K562 (cell line): ENCODE measurements at regions not wholly inside any gene's neighbourhood (a gene's known extent, or its start where the extent isn't known, plus 50 kb on each side); places are given as distances from the start of the nearest gene placed in this dataset.
"Not testable (repeated sequence)": the region's sequence is repeated elsewhere in the genome, so short reads cannot be mapped to it uniquely, and the experiment has no call there.

Experiments
- ATAC-seq: fragments of 200-7000 bp; cut with Tn5 transposase; 3 replicates; pipeline ENCODE4 v1.9.1; 2020; ENCODE audit warnings: moderate library complexity
- BruUV-seq: library from RNA; stranded (reverse); fragments of 400-500 nt; replicated peaks from 2 replicates; lab custom pipeline; 2021; lab: Mats Ljungman, UMichigan
- CTCF ChIA-PET: fragments of 300-600 bp; formaldehyde crosslinking; extraction: SDS; loops from one replicate; lab custom pipeline; 2021; ENCODE audit warnings: low intra/inter-chr PET ratio; lab: Yijun Ruan, JAX
- POLR2A ChIA-PET: fragments of 300-600, 350-650 bp; sonication (Branson Sonifier 250); formaldehyde crosslinking; extraction: SDS; loops from one replicate; lab custom pipeline; 2021; ENCODE audit warnings: antibody characterized with exemption, inconsistent platforms; lab: Yijun Ruan, JAX
- DNase-seq, 4 experiments: peaks; one replicate each; pipeline versions ENCODE4 v3.0.0 to v3.0.0-alpha.2; 2011 to 2018; ENCODE audit warnings: low spot score in 3 of 4, mixed read lengths in 3 of 4; ENCODE audit errors: extremely low read depth in 1 of 4
- FAIRE-seq: peaks from 2 replicates; lab custom pipeline; 2011; peaks lifted over from hg19 to GRCh38; lab: Jason Lieb, UNC
- H2AFZ ChIP-seq: 2 replicates; pipeline ENCODE4 v1.6.0; 2011; ENCODE audit warnings: low read depth, low read length, control low read depth, inconsistent platforms
- H3K27ac ChIP-seq: fragments of 200-600 bp; 3 replicates; pipeline ENCODE4 v1.8.0; 2011; ENCODE audit warnings: low read depth, mild to moderate bottlenecking, control low read depth, inconsistent platforms, low read length, moderate library complexity, mixed read lengths; ENCODE audit errors: extremely low read depth
- H3K27me3 ChIP-seq, 2 experiments: fragments of 300-600 bp in 1 of 2; 2 replicates in 1 of 2; 3 replicates in 1 of 2; pipeline versions ENCODE4 v1.6.0 to v1.8.0; 2011; ENCODE audit warnings: inconsistent platforms in 2 of 2, low read length in 2 of 2, mild to moderate bottlenecking in 1 of 2, mixed read lengths in 1 of 2, moderate library complexity in 1 of 2; ENCODE audit not compliant: control insufficient read depth in 2 of 2, insufficient read depth in 2 of 2
- H3K36me3 ChIP-seq: fragments of 300-600 bp; 3 replicates; pipeline ENCODE4 v1.8.0; 2011; ENCODE audit warnings: mild to moderate bottlenecking, low read length, inconsistent platforms; ENCODE audit not compliant: control insufficient read depth, insufficient read depth
- H3K4me1 ChIP-seq, 2 experiments: fragments of 200-600 bp in 1 of 2; replicated peaks in 1 of 2; 2 replicates in 1 of 2; 3 replicates in 1 of 2; pipeline versions ENCODE4 v1.5.1 to v1.8.0; 2011; ENCODE audit warnings: inconsistent platforms in 2 of 2, low read length in 2 of 2, mild to moderate bottlenecking in 1 of 2, mixed read lengths in 1 of 2, moderate library complexity in 1 of 2; ENCODE audit not compliant: control insufficient read depth in 2 of 2, insufficient read depth in 2 of 2
- H3K4me2 ChIP-seq: 2 replicates; pipeline ENCODE4 v1.6.1; 2011; ENCODE audit warnings: low read length, control low read depth, inconsistent platforms, mixed read lengths; ENCODE audit not compliant: insufficient read depth
- H3K4me3 ChIP-seq: fragments of 200-600 bp; sonication (generic), shearing (Covaris generic); 2 replicates; pipeline ENCODE4 v1.5.1; 2016; ENCODE audit warnings: control low read depth, inconsistent platforms
- H3K79me2 ChIP-seq: fragments of 200-600 bp; 3 replicates; pipeline ENCODE4 v1.8.0; 2011; ENCODE audit warnings: low read length, inconsistent platforms; ENCODE audit not compliant: control insufficient read depth, insufficient read depth
- H3K9ac ChIP-seq, 2 experiments: 2 replicates each; pipeline versions ENCODE4 v1.6.0 to v1.6.1; 2011; ENCODE audit warnings: low read depth in 2 of 2, low read length in 2 of 2, control low read depth in 1 of 2, inconsistent platforms in 1 of 2, mild to moderate bottlenecking in 1 of 2, mixed read lengths in 1 of 2; ENCODE audit not compliant: insufficient read depth in 1 of 2
- H3K9me1 ChIP-seq: one replicate; pipeline ENCODE4 v1.6.0; 2011; ENCODE audit warnings: inconsistent platforms, mild to moderate bottlenecking, low read length, moderate library complexity; ENCODE audit not compliant: control insufficient read depth, insufficient read depth
- H3K9me3 ChIP-seq: replicated peaks from 2 replicates; pipeline ENCODE4 v1.5.1; 2011; ENCODE audit warnings: low read depth, low read length, inconsistent platforms; ENCODE audit not compliant: control insufficient read depth, insufficient read depth
- H4K20me1 ChIP-seq: replicated peaks from 2 replicates; pipeline ENCODE4 v1.6.1; 2011; ENCODE audit warnings: low read length, inconsistent platforms, mixed read lengths; ENCODE audit not compliant: control insufficient read depth, insufficient read depth
- FOXA3 ChIP-seq, 2 experiments: fragments of 450-650 bp in 1 of 2; sonication (generic) in 1 of 2; formaldehyde crosslinking; IDR thresholded peaks in 1 of 2; conservative IDR thresholded peaks in 1 of 2; 2 replicates each; pipeline versions ENCODE4 v1.4.0 to v1.8.0; 2020 to 2022; ENCODE audit warnings: mild to moderate bottlenecking in 2 of 2, missing genetic modification reagents in 1 of 2
- FOXK2 ChIP-seq, 2 experiments: fragments of 450-650 bp; IDR thresholded peaks in 1 of 2; conservative IDR thresholded peaks in 1 of 2; 2 replicates each; pipeline ENCODE4 v1.6.1; 2016; ENCODE audit warnings: low read depth in 2 of 2, mild to moderate bottlenecking in 1 of 2
- SMAD4 ChIP-seq: fragments of 250-450 bp; sonication (Bioruptor Pico); conservative IDR thresholded peaks from 2 replicates; pipeline ENCODE4 v1.8.0; 2021; ENCODE audit warnings: inconsistent platforms, mild to moderate bottlenecking, moderate library complexity
- WGBS: fragments of 100-300 bp; shearing (Covaris generic); methylation state at CpG from one replicate; pipeline ENCODE4 v1.1.6; 2016; ENCODE audit warnings: low coverage, mixed read lengths; ENCODE audit not compliant: insufficient coverage; ENCODE audit errors: missing lambda C conversion rate; 5-methylcytosine and 5-hydroxymethylcytosine counted together
- in situ Hi-C: fragments of 300-500 bp; cut with MboI; formaldehyde crosslinking; loops from 4 replicates; pipeline ENCODE4 v1.15.0; 2018; ENCODE audit warnings: inconsistent platforms, mixed read lengths
- intact Hi-C: fragments of 100-400 bp; cut with micrococcal nuclease; formaldehyde crosslinking; loops from 2 replicates; pipeline ENCODE4 v1.14.2; 2022
- TF ChIP-seq, protein P1 (sequence below): fragments of 450-650 bp; formaldehyde crosslinking; IDR thresholded peaks from 2 replicates; pipeline ENCODE4 v1.4.0; 2020; ENCODE audit warnings: mild to moderate bottlenecking, moderate library complexity

DNA sequence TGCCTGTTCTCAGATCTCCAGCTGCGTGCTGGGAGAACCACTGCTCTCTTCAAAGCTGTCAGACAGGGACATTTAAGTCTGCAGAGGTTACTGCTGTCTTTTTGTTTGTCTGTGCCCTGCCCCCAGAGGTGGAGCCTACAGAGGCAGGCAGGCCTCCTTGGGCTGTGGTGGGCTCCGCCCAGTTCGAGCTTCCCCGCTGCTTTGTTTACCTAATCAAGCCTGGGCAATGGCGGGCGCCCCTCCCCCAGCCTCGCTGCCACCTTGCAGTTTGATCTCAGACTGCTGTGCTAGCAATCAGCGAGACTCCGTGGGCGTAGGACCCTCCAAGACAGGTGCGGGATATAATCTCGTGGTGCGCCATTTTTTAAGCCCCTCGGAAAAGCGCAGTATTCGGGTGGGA is 125.8 kb downstream of the ACTBL2 start:
- peak overlapping the region; percentile 34; the same call in 1 of the 2 replicates for H3K4me2 ChIP-seq
- intact Hi-C loops, BruUV-seq, H3K27ac ChIP-seq, H3K27me3 ChIP-seq, CTCF ChIA-PET, H2AFZ ChIP-seq, H3K4me3 ChIP-seq, ATAC-seq, H3K79me2 ChIP-seq, H3K9ac ChIP-seq, in situ Hi-C loops, H3K9me1 ChIP-seq, H3K4me1 ChIP-seq, H3K36me3 ChIP-seq, FAIRE-seq, H3K9me3 ChIP-seq, H4K20me1 ChIP-seq, DNase-seq: not testable (repeated sequence)
- POLR2A ChIA-PET, result interaction anchor here (0.7 kb wide), 1 partner anchor 14 kb away, joined by 4 read pairs; no protein-coding TSS in a partner anchor
- 0% methylated on average over 2 of the region's 16 CpGs for WGBS
- TF ChIP-seq FOXK2 (conservative IDR thresholded peaks at IDR 0.05 in 1 of 2, IDR thresholded peaks at IDR 0.05 in 1 of 2; ENCODE audit: low read depth in 2 of 2), result peak; percentile 31 to 35; a peak in 1 of 4 replicates
- 0 out of 2 replicates have a peak, but pooled peaks have one; percentile 17 for TF ChIP-seq SMAD4
- TF ChIP-seq, protein P1, sequence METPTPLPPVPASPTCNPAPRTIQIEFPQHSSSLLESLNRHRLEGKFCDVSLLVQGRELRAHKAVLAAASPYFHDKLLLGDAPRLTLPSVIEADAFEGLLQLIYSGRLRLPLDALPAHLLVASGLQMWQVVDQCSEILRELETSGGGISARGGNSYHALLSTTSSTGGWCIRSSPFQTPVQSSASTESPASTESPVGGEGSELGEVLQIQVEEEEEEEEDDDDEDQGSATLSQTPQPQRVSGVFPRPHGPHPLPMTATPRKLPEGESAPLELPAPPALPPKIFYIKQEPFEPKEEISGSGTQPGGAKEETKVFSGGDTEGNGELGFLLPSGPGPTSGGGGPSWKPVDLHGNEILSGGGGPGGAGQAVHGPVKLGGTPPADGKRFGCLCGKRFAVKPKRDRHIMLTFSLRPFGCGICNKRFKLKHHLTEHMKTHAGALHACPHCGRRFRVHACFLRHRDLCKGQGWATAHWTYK (CRISPR knock-in tag), result 0 out of 2 replicates have a peak, but pooled peaks have one; percentile 31
- peak in 1 of 2 experiments; percentile 72; a peak in 1 of 4 replicates for TF ChIP-seq FOXA3 (CRISPR knock-in tag; conservative IDR thresholded peaks at IDR 0.05 in 1 of 2, IDR thresholded peaks at IDR 0.05 in 1 of 2)
